EH (cell line): ENCODE measurements at regions not wholly inside any gene's neighbourhood (a gene's known extent, or its start where the extent isn't known, plus 50 kb on each side); places are given as distances from the start of the nearest gene placed in this dataset.

ENCODE experiments used
- DNase-seq: peaks from one replicate; pipeline ENCODE4 v3.0.0-alpha.2; 2015; ENCODE audit warnings: low read depth

GRCh38 chr12:18899162-18899561 lies 161.2 kb downstream of the CAPZA3 start:
- no peak for DNase-seq

- no peak for DNase-seq
These were observed 161.9 kb downstream of the CAPZA3 start for GRCh38 chr12:18899678-18900317.

GRCh38 chr12:18905134-18905533 lies 167.2 kb downstream of the CAPZA3 start:
- no peak for DNase-seq

GRCh38 chr12:18906395-18906794 lies 168.5 kb downstream of the CAPZA3 start:
- DNase-seq = no peak

- DNase-seq = no peak
These were observed 169.2 kb downstream of the CAPZA3 start for GRCh38 chr12:18907127-18907526.

GRCh38 chr12:18907728-18908127 lies 169.8 kb downstream of the CAPZA3 start:
- DNase-seq = no peak

- no peak for DNase-seq
These were observed 170.3 kb downstream of the CAPZA3 start for GRCh38 chr12:18908191-18908590.

- DNase-seq = no peak
These were observed 182.1 kb downstream of the CAPZA3 start for GRCh38 chr12:18919871-18920511.

GRCh38 chr12:18922851-18923250 lies 184.9 kb downstream of the CAPZA3 start:
- peak; percentile 13 for DNase-seq

- no peak for DNase-seq
These were observed 185.8 kb downstream of the CAPZA3 start for GRCh38 chr12:18923721-18924120.

- no peak for DNase-seq
These were observed 188.3 kb downstream of the CAPZA3 start for GRCh38 chr12:18926188-18926587.

GRCh38 chr12:18932211-18932610 lies 194.3 kb downstream of the CAPZA3 start:
- DNase-seq = no peak

- peak; percentile 19 for DNase-seq
These were observed 194.8 kb downstream of the CAPZA3 start for GRCh38 chr12:18932715-18933114.

- DNase-seq = no peak
These were observed 194.1 kb upstream of the PLEKHA5 start for GRCh38 chr12:18935371-18935965.

- no peak for DNase-seq
These were observed 190.5 kb upstream of the PLEKHA5 start for GRCh38 chr12:18939051-18939450.

- DNase-seq = no peak
These were observed 186.9 kb upstream of the PLEKHA5 start for GRCh38 chr12:18942669-18943068.

- no peak for DNase-seq
These were observed 186.3 kb upstream of the PLEKHA5 start for GRCh38 chr12:18943200-18943599.

- DNase-seq = no peak
These were observed 183.4 kb upstream of the PLEKHA5 start for GRCh38 chr12:18946106-18946505.

GRCh38 chr12:18951218-18951617 lies 178.3 kb upstream of the PLEKHA5 start:
- DNase-seq = no peak

GRCh38 chr12:18953505-18953904 lies 176.0 kb upstream of the PLEKHA5 start:
- DNase-seq = no peak

GRCh38 chr12:18955594-18955993 lies 173.9 kb upstream of the PLEKHA5 start:
- DNase-seq = peak; percentile 56

- no peak for DNase-seq
These were observed 164.3 kb upstream of the PLEKHA5 start for GRCh38 chr12:18965203-18965602.

- no peak for DNase-seq
These were observed 162.6 kb upstream of the PLEKHA5 start for GRCh38 chr12:18966954-18967353.

GRCh38 chr12:18967814-18968213 lies 161.7 kb upstream of the PLEKHA5 start:
- no peak for DNase-seq
